22Rv1 (cell line): ENCODE measurements at regions not wholly inside any gene's neighbourhood (a gene's known extent, or its start where the extent isn't known, plus 50 kb on each side); places are given as distances from the start of the nearest gene placed in this dataset.
"Not testable (repeated sequence)": the region's sequence is repeated elsewhere in the genome, so short reads cannot be mapped to it uniquely, and the experiment has no call there.

Experiments used
- H3K27ac ChIP-seq: fragments of 450-650 bp; 2 replicates; pipeline ENCODE4 v1.5.1; 2017
- CTCF ChIP-seq: fragments of 450-650 bp; IDR thresholded peaks from 2 replicates; pipeline ENCODE4 v1.5.1; 2017; ENCODE audit warnings: mild to moderate bottlenecking
- ZFX ChIP-seq: fragments of 450-650 bp; IDR thresholded peaks from 2 replicates; pipeline ENCODE4 v1.6.1; 2017; ENCODE audit warnings: antibody characterized with exemption, borderline replicate concordance

- TF ChIP-seq ZFX (no peak), CTCF (no peak)
- H3K27ac ChIP-seq, result no peak overlapping the region
Observed at GRCh38 chr2:224127871-224128501, 88.9 kb upstream of the SERPINE2 start.

- TF ChIP-seq CTCF, result no peak
- no peak overlapping the region for H3K27ac ChIP-seq
Observed at GRCh38 chr2:224126440-224126839, 87.4 kb upstream of the SERPINE2 start.

GRCh38 chr2:224126003-224126402 is 86.9 kb upstream of the SERPINE2 start:
- TF ChIP-seq ZFX (no peak), CTCF (no peak)
- no peak overlapping the region for H3K27ac ChIP-seq

- no peak overlapping the region for H3K27ac ChIP-seq
- TF ChIP-seq CTCF (no peak), ZFX (no peak)
Observed at GRCh38 chr2:224122542-224122941, 83.5 kb upstream of the SERPINE2 start.

GRCh38 chr2:224121406-224122067 is 82.5 kb upstream of the SERPINE2 start:
- no peak for TF ChIP-seq CTCF
- TF ChIP-seq ZFX, result no peak
- H3K27ac ChIP-seq, result no peak overlapping the region

GRCh38 chr2:224120986-224121385 is 81.9 kb upstream of the SERPINE2 start:
- TF ChIP-seq CTCF (no peak), ZFX (no peak)
- H3K27ac ChIP-seq, result no peak overlapping the region

GRCh38 chr2:224119846-224120245 is 80.8 kb upstream of the SERPINE2 start:
- H3K27ac ChIP-seq, result not testable (repeated sequence)

- H3K27ac ChIP-seq, result no peak overlapping the region
- TF ChIP-seq CTCF, result no peak
- TF ChIP-seq ZFX, result no peak
Observed at GRCh38 chr2:224114428-224114827, 75.3 kb upstream of the SERPINE2 start.

GRCh38 chr2:224113930-224114329 is 74.8 kb upstream of the SERPINE2 start:
- H3K27ac ChIP-seq, result not testable (repeated sequence)
